Renal pelvis (tissue), 1 donor: ENCODE measurements at regions not wholly inside any gene's neighbourhood (a gene's known extent, or its start where the extent isn't known, plus 50 kb on each side); places are given as distances from the start of the nearest gene placed in this dataset.

Experiments
- DNase-seq: peaks from one replicate; pipeline ENCODE4 v3.0.0-alpha.2; 2013

- DNase-seq, result no peak
Observed at GRCh38 chrX:93598076-93598475, 75.3 kb downstream of the NAP1L3 start.

DNA sequence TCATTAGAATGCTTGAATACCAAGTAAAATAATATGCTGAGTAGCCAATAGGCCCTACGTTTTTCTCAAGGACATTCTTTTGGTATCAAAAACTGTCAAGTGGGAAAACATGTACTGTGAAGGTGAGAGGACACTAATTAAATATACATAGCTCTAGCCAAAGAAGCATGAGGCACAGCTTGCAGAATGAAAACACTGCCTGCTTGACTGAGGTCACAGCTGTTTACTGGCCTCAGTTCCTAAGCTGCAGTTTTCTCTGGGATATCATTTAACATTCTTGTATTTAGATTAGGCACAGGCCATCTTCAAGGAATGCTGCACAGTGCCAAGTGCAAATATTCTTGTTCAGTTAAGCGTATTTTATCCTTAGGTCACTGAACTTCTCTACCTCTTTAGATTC is 78.6 kb downstream of the NAP1L3 start:
- DNase-seq, result peak; percentile 4

GRCh38 chrX:93593966-93594365 is 79.4 kb downstream of the NAP1L3 start:
- DNase-seq, result no peak

- no peak for DNase-seq
Observed at GRCh38 chrX:93591398-93591797, 82.0 kb downstream of the NAP1L3 start.

DNA sequence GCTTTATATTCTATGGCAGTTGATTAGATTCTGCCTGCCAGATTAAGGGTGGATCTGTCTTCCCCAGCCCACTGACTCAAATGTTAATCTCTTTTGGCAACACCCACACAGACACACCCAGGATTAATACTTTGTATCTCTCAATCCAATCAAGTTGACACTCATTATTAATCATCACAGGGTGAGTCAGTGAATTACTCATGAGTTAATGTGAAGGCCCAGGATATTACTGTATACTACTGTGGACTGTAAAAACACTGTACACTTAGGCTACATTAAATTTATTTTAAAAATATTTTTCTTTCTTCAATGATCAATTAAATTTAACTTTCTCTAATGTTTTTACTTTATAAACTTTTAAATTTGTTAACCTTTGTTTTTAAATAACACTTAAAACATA is 87.7 kb downstream of the NAP1L3 start:
- DNase-seq, result no peak

GRCh38 chrX:93580634-93581033 is 92.7 kb downstream of the NAP1L3 start:
- no peak for DNase-seq

- DNase-seq, result no peak
Observed at GRCh38 chrX:93538575-93538974, 134.8 kb downstream of the NAP1L3 start.

DNA sequence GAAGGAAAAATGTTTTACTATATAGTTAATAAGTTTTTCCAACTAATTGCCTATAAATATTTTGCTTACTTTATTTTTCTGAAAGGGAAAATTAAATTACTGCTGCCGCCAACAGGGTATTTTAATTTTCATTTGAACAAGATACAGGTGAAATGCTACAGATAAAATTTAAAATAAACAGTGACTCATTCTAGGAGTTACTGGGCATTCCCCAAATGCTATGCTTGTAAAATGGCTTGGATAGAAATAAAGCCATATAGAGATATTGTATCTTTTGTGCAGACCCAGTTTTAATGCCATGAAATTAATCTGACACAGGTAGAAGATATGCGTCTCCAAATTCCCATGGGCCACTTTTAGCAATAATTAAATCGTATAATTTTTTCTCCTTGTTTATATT is 144.5 kb downstream of the NAP1L3 start:
- no peak for DNase-seq
